ENCODE measurements at regions not wholly inside any gene's neighbourhood (a gene's known extent, or its start where the extent isn't known, plus 50 kb on each side); places are given as distances from the start of the nearest gene placed in this dataset.

GRCh38 chr3:28756056-28756455 lies 407.4 kb upstream of the AZI2 start:
- no peak for TF ChIP-seq CTCF (IDR thresholded peaks at IDR 0.05)

- TF ChIP-seq CTCF (IDR thresholded peaks at IDR 0.05) = no peak
Observed at GRCh38 chr3:28758115-28758514, 409.5 kb upstream of the AZI2 start.

GRCh38 chr3:28761375-28761774 lies 412.8 kb upstream of the AZI2 start:
- no peak for TF ChIP-seq CTCF (IDR thresholded peaks at IDR 0.05)

GRCh38 chr3:28765194-28765593 lies 416.6 kb upstream of the AZI2 start:
- no peak for TF ChIP-seq CTCF (IDR thresholded peaks at IDR 0.05)

- no peak for TF ChIP-seq CTCF (IDR thresholded peaks at IDR 0.05)
Observed at GRCh38 chr3:28768439-28768838, 419.8 kb upstream of the AZI2 start.

- no peak for TF ChIP-seq CTCF (IDR thresholded peaks at IDR 0.05)
Observed at GRCh38 chr3:28777806-28778475, 429.3 kb upstream of the AZI2 start.

- no peak for TF ChIP-seq CTCF (IDR thresholded peaks at IDR 0.05)
Observed at GRCh38 chr3:28780480-28780879, 431.9 kb upstream of the AZI2 start.

GRCh38 chr3:28781053-28781452 lies 432.4 kb upstream of the AZI2 start:
- no peak for TF ChIP-seq CTCF (IDR thresholded peaks at IDR 0.05)

Measured in LNCAP (cell line).